MM.1S (cell line): ENCODE measurements at regions not wholly inside any gene's neighbourhood (a gene's known extent, or its start where the extent isn't known, plus 50 kb on each side); places are given as distances from the start of the nearest gene placed in this dataset.

Experiments
- DNase-seq: peaks from one replicate; pipeline ENCODE4 v3.0.0-alpha.2; 2015
- H2AFZ ChIP-seq: fragments of 300-600 bp; sonication (generic); 2 replicates; pipeline ENCODE4 v1.6.0; 2016; ENCODE audit warnings: antibody characterized with exemption, low read length
- H3F3A ChIP-seq: fragments of 300-600 bp; sonication (generic); 2 replicates; pipeline ENCODE4 v1.6.1; 2016; ENCODE audit warnings: mild to moderate bottlenecking, antibody characterized with exemption, low read length, moderate library complexity, mixed read lengths; ENCODE audit not compliant: insufficient read depth
- H3K27ac ChIP-seq: fragments of 300-600 bp; sonication (generic); 2 replicates; pipeline ENCODE4 v1.5.1; 2016; ENCODE audit warnings: mild to moderate bottlenecking, low read length
- H3K27me3 ChIP-seq: fragments of 300-600 bp; sonication (generic); replicated peaks from 2 replicates; pipeline ENCODE4 v1.6.0; 2016; ENCODE audit warnings: low read length; ENCODE audit not compliant: insufficient read depth
- H3K36me3 ChIP-seq: fragments of 300-600 bp; sonication (generic); replicated peaks from 2 replicates; pipeline ENCODE4 v1.6.1; 2016; ENCODE audit warnings: mild to moderate bottlenecking, low read length, mixed read lengths; ENCODE audit not compliant: insufficient read depth
- H3K4me1 ChIP-seq: fragments of 300-600 bp; sonication (generic); 2 replicates; pipeline ENCODE4 v1.6.1; 2016; ENCODE audit warnings: low read length, mixed read lengths
- H3K4me2 ChIP-seq: fragments of 300-600 bp; sonication (generic); 2 replicates; pipeline ENCODE4 v1.6.0; 2016; ENCODE audit warnings: low read depth, low read length
- H3K4me3 ChIP-seq: fragments of 300-600 bp; sonication (generic); 2 replicates; pipeline ENCODE4 v1.5.1; 2016; ENCODE audit warnings: low read length, mixed read lengths
- H3K79me2 ChIP-seq: fragments of 300-600 bp; sonication (generic); 2 replicates; pipeline ENCODE4 v1.6.1; 2016; ENCODE audit warnings: mixed run types, low read length, mixed read lengths
- H3K9ac ChIP-seq: fragments of 300-600 bp; sonication (generic); 2 replicates; pipeline ENCODE4 v1.6.1; 2016; ENCODE audit warnings: low read length, mixed read lengths
- H3K9me2 ChIP-seq: fragments of 300-600 bp; sonication (generic); replicated peaks from 2 replicates; pipeline ENCODE4 v1.6.1; 2016; ENCODE audit warnings: mild to moderate bottlenecking, low read length, mixed read lengths; ENCODE audit not compliant: insufficient read depth
- H3K9me3 ChIP-seq: fragments of 300-600 bp; sonication (generic); replicated peaks from 2 replicates; pipeline ENCODE4 v1.6.1; 2016; ENCODE audit warnings: mild to moderate bottlenecking, low read length, mixed read lengths; ENCODE audit not compliant: insufficient read depth
- H4K20me1 ChIP-seq: fragments of 300-600 bp; sonication (generic); 2 replicates; pipeline ENCODE4 v1.6.1; 2016; ENCODE audit warnings: mild to moderate bottlenecking, low read length, moderate library complexity, mixed read lengths; ENCODE audit not compliant: insufficient read depth
- EZH2 ChIP-seq: fragments of 300-600 bp; sonication (generic); optimal IDR thresholded peaks from 2 replicates; pipeline ENCODE3; 2017; ENCODE audit warnings: low read depth, mild to moderate bottlenecking, antibody characterized with exemption, low read length, mixed read lengths
- EZH2phosphoT487 ChIP-seq: fragments of 300-600 bp; sonication (generic); IDR thresholded peaks from 2 replicates; pipeline ENCODE4 v1.6.1; 2018; ENCODE audit warnings: antibody characterized with exemption, low read length
- TF ChIP-seq, protein P1 (sequence below): fragments of 300-600 bp; sonication (generic); IDR thresholded peaks from 2 replicates; pipeline ENCODE4 v1.5.1; 2016; ENCODE audit warnings: antibody characterized with exemption, low read length, mixed read lengths

DNA sequence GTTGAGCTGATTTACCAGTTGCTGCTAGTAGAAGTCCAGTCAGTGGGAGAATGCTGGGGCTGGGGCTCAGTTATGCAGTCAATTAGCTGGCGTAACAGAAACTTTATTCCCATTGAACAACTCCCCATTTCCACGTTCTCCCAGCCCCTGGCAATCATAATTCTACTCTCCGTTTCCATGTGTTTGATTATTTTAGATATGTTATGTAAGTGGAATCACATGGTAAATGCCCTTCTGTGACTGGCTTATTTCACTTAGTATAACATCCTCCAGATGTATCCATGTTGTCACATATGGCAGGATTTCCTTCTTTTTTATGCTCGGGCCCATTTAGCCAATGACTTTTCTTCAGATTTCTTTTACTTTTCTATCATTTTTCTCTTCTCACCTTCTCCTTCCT, 61.1 kb upstream of the EXOC4 start:
- Histone ChIP-seq H3F3A (no peaks in the 10 kb centered on the region), H3K27me3 (no peaks in the 10 kb centered on the region), H3K4me3 (no peak overlapping the region), H3K9me2 (no peaks in the 10 kb centered on the region), H3K4me2 (no peak overlapping the region), H4K20me1 (no peaks in the 10 kb centered on the region), H3K9ac (no peak overlapping the region), H3K9me3 (no peaks in the 10 kb centered on the region), H3K4me1 (peaks cover 4% of the 10 kb centered on the region; the same call in 1 of the 2 replicates), H3K27ac (no peak overlapping the region), H2AFZ (no peak overlapping the region), H3K36me3 (no peaks in the 10 kb centered on the region), H3K79me2 (no peaks in the 10 kb centered on the region)
- TF ChIP-seq, protein P1, sequence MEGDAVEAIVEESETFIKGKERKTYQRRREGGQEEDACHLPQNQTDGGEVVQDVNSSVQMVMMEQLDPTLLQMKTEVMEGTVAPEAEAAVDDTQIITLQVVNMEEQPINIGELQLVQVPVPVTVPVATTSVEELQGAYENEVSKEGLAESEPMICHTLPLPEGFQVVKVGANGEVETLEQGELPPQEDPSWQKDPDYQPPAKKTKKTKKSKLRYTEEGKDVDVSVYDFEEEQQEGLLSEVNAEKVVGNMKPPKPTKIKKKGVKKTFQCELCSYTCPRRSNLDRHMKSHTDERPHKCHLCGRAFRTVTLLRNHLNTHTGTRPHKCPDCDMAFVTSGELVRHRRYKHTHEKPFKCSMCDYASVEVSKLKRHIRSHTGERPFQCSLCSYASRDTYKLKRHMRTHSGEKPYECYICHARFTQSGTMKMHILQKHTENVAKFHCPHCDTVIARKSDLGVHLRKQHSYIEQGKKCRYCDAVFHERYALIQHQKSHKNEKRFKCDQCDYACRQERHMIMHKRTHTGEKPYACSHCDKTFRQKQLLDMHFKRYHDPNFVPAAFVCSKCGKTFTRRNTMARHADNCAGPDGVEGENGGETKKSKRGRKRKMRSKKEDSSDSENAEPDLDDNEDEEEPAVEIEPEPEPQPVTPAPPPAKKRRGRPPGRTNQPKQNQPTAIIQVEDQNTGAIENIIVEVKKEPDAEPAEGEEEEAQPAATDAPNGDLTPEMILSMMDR: no peak
- TF ChIP-seq EZH2: no peak
- no peak for TF ChIP-seq EZH2phosphoT487
- no peak for DNase-seq

DNA sequence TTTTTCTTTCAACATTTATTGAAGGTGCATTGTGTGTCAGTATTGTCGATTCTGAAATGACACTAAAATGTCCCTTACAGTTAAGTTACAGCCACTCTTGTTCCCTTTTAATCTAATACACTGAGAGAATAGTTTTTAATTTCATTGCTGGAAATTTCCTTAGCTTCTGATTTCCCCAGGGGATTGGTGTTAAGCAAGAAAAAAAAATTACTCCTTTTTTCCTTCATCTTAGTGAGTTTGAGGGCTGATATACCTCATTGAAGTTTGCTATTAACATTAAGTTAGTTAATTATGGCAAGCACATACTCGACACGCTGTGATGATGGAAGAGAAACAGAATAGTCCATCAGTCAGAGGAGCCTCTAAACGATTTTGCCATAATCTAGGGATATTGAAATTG, 57.0 kb upstream of the EXOC4 start:
- Histone ChIP-seq H3K36me3 (no peaks in the 10 kb centered on the region), H3K4me1 (no peaks in the 10 kb centered on the region), H3K9ac (no peak overlapping the region), H3K27ac (no peak overlapping the region), H3F3A (no peaks in the 10 kb centered on the region), H3K4me2 (no peak overlapping the region), H3K9me2 (no peaks in the 10 kb centered on the region), H3K79me2 (no peaks in the 10 kb centered on the region), H3K27me3 (no peaks in the 10 kb centered on the region), H3K4me3 (no peak overlapping the region), H3K9me3 (no peaks in the 10 kb centered on the region), H4K20me1 (no peaks in the 10 kb centered on the region), H2AFZ (no peak overlapping the region)
- DNase-seq: no peak
- no peak for TF ChIP-seq EZH2
- TF ChIP-seq, protein P1: no peak
- TF ChIP-seq EZH2phosphoT487: no peak

DNA sequence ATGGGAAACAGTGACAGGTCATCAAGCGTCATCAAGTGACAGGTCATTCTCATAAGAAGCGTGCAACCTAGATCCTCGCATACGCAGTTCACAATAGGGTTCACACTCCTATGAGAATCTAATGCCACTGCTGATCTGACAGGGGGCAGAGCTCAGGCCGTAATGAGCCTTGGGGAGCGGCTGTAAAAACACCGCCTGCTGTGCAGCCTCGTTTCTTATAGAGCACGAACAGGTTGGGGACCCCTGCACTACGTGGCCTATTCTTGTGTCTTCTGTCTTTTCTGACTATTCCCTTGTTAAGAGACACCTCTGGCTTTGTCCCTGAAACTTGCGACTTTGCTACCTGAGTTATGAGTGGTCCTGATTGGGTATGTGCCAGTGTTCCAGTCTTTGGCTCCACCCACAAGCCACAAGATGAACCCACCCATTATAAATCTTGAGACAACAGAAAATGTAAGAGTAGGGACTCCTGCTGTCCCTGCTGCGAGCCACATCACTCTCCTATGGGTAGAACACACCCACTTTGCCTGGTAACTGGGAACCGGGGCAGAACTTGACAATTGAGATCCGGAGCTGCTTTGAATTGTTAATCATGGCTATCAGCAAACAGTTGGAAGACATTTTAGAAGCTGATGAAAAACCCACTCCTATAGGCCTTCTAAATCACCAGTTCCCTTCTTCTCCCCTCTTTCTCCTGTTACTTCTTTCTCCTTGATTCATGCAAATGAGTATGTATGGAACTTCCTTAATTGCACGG, 55.8 kb upstream of the EXOC4 start:
- Histone ChIP-seq H3K27ac (no peak overlapping the region), H3K9me2 (no peaks in the 10 kb centered on the region), H3K9ac (no peak overlapping the region), H3K4me3 (no peak overlapping the region), H3K4me2 (no peak overlapping the region), H3K79me2 (no peaks in the 10 kb centered on the region), H3F3A (no peaks in the 10 kb centered on the region), H4K20me1 (no peaks in the 10 kb centered on the region), H3K9me3 (no peaks in the 10 kb centered on the region), H3K27me3 (no peaks in the 10 kb centered on the region), H3K36me3 (no peaks in the 10 kb centered on the region), H2AFZ (no peak overlapping the region), H3K4me1 (no peaks in the 10 kb centered on the region)
- DNase-seq: no peak
- TF ChIP-seq EZH2phosphoT487 (no peak), EZH2 (no peak)
- TF ChIP-seq, protein P1: no peak
